VCaP (cell line): ENCODE measurements at regions not wholly inside any gene's neighbourhood (a gene's known extent, or its start where the extent isn't known, plus 50 kb on each side); places are given as distances from the start of the nearest gene placed in this dataset.

Experiments
- H3K27ac ChIP-seq: fragments of 450-650 bp; 2 replicates; pipeline ENCODE4 v1.5.1; 2017
- CTCF ChIP-seq: fragments of 450-650 bp; conservative IDR thresholded peaks from 2 replicates; pipeline ENCODE4 v1.5.1; 2017; ENCODE audit warnings: mild to moderate bottlenecking, moderate library complexity

DNA sequence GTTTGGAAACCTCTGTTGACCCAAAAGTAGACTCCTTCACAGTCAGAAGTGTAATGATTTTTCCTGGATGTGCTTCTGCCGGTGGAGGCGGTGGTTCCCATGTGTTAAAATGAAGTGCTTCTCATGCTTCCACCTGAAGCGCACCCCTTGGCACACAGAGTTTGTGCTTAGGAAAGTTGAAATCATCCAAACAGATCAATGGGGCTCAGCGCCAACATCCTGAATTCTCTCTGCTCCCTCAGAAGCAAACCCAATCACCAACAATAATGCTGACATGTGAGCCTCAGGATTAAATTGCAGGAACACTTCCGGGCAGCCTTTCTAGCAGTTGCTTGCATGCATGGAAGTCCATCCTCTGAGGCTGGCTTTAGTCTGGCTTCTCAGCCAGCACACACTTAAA, 71.0 kb downstream of the MED10 start:
- TF ChIP-seq CTCF = no peak
- H3K27ac ChIP-seq = no peak overlapping the region

- TF ChIP-seq CTCF = no peak
These were observed 72.5 kb downstream of the MED10 start for GRCh38 chr5:6305853-6306252.

DNA sequence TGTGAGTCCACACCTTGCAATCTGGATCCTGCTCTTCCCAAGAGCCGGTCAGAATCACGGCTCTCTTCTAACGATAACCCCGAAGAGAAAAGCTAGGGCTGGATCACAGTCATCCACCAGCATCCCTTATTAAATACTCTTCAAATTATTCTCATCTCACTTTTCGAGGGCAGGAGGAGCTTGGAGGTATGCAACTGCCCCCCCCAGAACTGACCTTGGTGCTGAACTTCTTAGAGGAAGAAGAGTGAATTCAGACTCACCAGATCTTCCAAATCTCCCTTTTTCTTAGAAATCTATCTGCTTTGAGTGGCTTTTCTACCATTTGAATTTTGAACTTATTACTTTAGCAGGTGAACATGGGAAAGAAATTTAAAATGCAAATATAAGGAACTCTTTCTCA, 75.7 kb downstream of the MED10 start:
- no peak for TF ChIP-seq CTCF
- H3K27ac ChIP-seq = no peak overlapping the region

More at GRCh38 chr5:6305853-6306252, 72.5 kb downstream of the MED10 start:
- no peak overlapping the region for H3K27ac ChIP-seq

DNA sequence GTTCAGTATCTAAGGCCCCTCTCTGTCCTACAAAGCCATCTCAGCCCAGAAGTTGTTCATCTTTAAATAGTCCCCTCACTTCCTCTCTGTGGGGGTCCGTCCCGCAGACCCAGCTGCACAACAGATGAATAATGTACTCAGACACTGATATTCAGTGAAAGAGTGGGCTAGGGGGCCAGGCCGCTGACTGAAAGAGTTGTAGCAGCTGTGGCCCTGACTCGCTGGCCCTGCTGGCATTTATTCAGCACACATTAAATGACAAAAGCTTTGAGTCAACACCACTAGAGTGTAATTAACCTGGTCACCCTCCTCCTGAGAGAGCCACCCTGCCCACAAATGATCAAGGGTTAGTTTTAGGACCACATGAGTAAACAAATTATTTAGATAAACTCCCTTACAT, 76.3 kb downstream of the MED10 start:
- TF ChIP-seq CTCF = no peak
- no peak overlapping the region for H3K27ac ChIP-seq

GRCh38 chr5:6296524-6296923, 81.8 kb downstream of the MED10 start:
- no peak for TF ChIP-seq CTCF
- H3K27ac ChIP-seq = no peak overlapping the region

- TF ChIP-seq CTCF = peak; percentile 82
- no peak overlapping the region for H3K27ac ChIP-seq
These were observed 86.4 kb downstream of the MED10 start for GRCh38 chr5:6291961-6292360.

DNA sequence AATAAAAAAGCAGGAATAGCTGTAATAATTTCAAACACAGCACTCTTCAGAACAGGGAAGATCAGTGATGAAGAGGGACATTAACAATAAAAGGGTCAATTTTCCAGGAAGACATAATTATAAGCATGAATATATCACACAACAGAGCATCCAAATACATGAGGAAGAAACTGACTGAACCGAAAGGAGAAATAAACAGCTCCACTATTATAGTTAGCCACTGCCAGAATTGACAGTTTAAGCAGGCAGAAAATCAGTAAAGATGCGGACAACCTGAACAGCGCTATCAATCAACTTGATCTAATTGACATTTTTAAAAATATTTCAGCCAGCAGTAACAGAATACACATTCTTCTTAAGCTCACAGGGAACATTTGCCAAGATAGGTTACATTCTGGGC, 89.1 kb downstream of the MED10 start:
- TF ChIP-seq CTCF = no peak
- H3K27ac ChIP-seq = no peak overlapping the region

DNA sequence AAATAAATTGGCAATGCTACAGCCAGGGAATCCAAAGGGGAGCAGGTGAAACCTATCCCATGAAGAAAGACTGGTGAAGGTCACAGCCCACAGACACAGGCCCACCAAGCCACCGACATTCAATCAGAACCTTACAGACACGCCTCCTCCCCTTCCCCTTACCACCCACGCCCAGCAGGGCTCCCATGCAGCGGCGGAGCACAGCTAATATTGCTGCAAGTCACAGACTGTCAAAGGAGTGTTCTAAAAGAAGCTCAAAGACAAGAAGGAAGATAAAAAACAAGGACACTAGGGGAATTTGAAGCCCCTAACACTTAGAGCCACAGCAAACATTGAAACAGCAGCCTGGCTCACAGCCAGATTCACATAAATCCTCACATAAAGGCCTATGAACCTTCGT, 91.2 kb downstream of the MED10 start:
- no peak for TF ChIP-seq CTCF
- H3K27ac ChIP-seq = no peak overlapping the region
